ENCODE measurements at regions not wholly inside any gene's neighbourhood (a gene's known extent, or its start where the extent isn't known, plus 50 kb on each side); places are given as distances from the start of the nearest gene placed in this dataset.

DNA sequence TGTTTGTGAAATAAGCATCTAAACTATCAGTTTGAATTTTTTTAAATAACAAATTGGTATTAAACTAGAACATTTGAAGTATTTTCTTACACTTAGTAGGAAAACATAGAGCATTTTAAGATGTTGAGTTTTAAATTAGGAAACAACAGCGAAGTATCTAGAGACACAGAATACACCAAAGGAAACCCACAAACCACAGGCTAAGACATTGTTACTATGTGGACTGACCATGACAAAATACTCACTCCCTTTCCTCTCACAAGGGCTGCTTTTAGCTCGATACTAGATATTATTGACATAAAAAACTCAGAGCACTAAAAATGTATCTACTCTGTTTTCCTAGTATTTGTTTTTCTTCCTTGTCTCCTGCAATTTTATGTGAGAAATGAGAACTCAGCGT, 266.0 kb upstream of the CITED2 start:
- Histone ChIP-seq H3K9me1 (ENCODE audit: control insufficient read depth, insufficient read depth, low read length) (no peaks in the 10 kb centered on the region), H3K4me3 (no peak overlapping the region), H2AFZ (ENCODE audit: low read depth, low read length) (no peak overlapping the region), H3K27me3 (ENCODE audit: control insufficient read depth in 2 of 2, insufficient read depth in 2 of 2, low read length in 2 of 2) (no peaks in the 10 kb centered on the region), H3K79me2 (ENCODE audit: control insufficient read depth, insufficient read depth, low read length) (no peaks in the 10 kb centered on the region), H3K4me2 (ENCODE audit: insufficient read depth, low read length) (no peak overlapping the region), H3K4me1 (replicated peaks in 1 of 2; ENCODE audit: control insufficient read depth in 2 of 2, insufficient read depth in 2 of 2, low read length in 2 of 2) (peaks cover 5 to 30% of the 10 kb centered on the region in 2 experiments; a peak in 4 of 5 replicates), H3K9ac (ENCODE audit: insufficient read depth in 1 of 2, low read depth in 2 of 2, low read length in 2 of 2) (no peak overlapping the region), H3K9me3 (replicated peaks; ENCODE audit: control insufficient read depth, insufficient read depth, low read depth, low read length) (no peaks in the 10 kb centered on the region), H3K27ac (ENCODE audit: extremely low read depth, low read depth, low read length) (no peak overlapping the region), H4K20me1 (replicated peaks; ENCODE audit: control insufficient read depth, insufficient read depth, low read length) (no peaks in the 10 kb centered on the region), H3K36me3 (ENCODE audit: control insufficient read depth, insufficient read depth, low read length) (no peaks in the 10 kb centered on the region)
- 77% methylated on average over 3 of the region's 3 CpGs for WGBS (ENCODE audit: insufficient coverage, low coverage, missing lambda C conversion rate)
- ChIA-PET POLR2A (no interaction called here), CTCF (ENCODE audit: low intra/inter-chr PET ratio) (no interaction called here)
- intact Hi-C loops (cut with micrococcal nuclease) (no loop called here), in situ Hi-C loops (cut with MboI) (no loop called here)
- BruUV-seq (replicated peaks): no TSS peak
- no peak for DNase-seq (ENCODE audit: extremely low read depth in 1 of 4, low spot score in 3 of 4)
- no peak for FAIRE-seq
- ATAC-seq: no peak
- TF ChIP-seq RBM14 (IDR thresholded peaks at IDR 0.05; ENCODE audit: borderline replicate concordance, insufficient read depth, low read depth, low read length) (no peak), KDM2B (CRISPR knock-in tag; IDR thresholded peaks at IDR 0.05) (no peak), KDM1A (IDR thresholded peaks at IDR 0.05) (no peak), SRSF1 (IDR thresholded peaks at IDR 0.05; ENCODE audit: low read depth, low read length) (no peak), ZNF212 (CRISPR knock-in tag; IDR thresholded peaks at IDR 0.05) (no peak), ETV6 (IDR thresholded peaks at IDR 0.05; ENCODE audit: borderline replicate concordance in 1 of 2, low read depth in 2 of 2, low read length in 1 of 2) (no peak), ETV6 (CRISPR knock-in tag; IDR thresholded peaks at IDR 0.05; ENCODE audit: borderline replicate concordance) (no peak), DPF2 (IDR thresholded peaks at IDR 0.05) (no peak), CHD2 (IDR thresholded peaks at IDR 0.05; ENCODE audit: low read depth, low read length) (no peak)
- TF ChIP-seq, protein P1, sequence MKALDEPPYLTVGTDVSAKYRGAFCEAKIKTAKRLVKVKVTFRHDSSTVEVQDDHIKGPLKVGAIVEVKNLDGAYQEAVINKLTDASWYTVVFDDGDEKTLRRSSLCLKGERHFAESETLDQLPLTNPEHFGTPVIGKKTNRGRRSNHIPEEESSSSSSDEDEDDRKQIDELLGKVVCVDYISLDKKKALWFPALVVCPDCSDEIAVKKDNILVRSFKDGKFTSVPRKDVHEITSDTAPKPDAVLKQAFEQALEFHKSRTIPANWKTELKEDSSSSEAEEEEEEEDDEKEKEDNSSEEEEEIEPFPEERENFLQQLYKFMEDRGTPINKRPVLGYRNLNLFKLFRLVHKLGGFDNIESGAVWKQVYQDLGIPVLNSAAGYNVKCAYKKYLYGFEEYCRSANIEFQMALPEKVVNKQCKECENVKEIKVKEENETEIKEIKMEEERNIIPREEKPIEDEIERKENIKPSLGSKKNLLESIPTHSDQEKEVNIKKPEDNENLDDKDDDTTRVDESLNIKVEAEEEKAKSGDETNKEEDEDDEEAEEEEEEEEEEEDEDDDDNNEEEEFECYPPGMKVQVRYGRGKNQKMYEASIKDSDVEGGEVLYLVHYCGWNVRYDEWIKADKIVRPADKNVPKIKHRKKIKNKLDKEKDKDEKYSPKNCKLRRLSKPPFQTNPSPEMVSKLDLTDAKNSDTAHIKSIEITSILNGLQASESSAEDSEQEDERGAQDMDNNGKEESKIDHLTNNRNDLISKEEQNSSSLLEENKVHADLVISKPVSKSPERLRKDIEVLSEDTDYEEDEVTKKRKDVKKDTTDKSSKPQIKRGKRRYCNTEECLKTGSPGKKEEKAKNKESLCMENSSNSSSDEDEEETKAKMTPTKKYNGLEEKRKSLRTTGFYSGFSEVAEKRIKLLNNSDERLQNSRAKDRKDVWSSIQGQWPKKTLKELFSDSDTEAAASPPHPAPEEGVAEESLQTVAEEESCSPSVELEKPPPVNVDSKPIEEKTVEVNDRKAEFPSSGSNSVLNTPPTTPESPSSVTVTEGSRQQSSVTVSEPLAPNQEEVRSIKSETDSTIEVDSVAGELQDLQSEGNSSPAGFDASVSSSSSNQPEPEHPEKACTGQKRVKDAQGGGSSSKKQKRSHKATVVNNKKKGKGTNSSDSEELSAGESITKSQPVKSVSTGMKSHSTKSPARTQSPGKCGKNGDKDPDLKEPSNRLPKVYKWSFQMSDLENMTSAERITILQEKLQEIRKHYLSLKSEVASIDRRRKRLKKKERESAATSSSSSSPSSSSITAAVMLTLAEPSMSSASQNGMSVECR (CRISPR knock-in tag; IDR thresholded peaks at IDR 0.05): no peak
- TF ChIP-seq, protein P2, sequence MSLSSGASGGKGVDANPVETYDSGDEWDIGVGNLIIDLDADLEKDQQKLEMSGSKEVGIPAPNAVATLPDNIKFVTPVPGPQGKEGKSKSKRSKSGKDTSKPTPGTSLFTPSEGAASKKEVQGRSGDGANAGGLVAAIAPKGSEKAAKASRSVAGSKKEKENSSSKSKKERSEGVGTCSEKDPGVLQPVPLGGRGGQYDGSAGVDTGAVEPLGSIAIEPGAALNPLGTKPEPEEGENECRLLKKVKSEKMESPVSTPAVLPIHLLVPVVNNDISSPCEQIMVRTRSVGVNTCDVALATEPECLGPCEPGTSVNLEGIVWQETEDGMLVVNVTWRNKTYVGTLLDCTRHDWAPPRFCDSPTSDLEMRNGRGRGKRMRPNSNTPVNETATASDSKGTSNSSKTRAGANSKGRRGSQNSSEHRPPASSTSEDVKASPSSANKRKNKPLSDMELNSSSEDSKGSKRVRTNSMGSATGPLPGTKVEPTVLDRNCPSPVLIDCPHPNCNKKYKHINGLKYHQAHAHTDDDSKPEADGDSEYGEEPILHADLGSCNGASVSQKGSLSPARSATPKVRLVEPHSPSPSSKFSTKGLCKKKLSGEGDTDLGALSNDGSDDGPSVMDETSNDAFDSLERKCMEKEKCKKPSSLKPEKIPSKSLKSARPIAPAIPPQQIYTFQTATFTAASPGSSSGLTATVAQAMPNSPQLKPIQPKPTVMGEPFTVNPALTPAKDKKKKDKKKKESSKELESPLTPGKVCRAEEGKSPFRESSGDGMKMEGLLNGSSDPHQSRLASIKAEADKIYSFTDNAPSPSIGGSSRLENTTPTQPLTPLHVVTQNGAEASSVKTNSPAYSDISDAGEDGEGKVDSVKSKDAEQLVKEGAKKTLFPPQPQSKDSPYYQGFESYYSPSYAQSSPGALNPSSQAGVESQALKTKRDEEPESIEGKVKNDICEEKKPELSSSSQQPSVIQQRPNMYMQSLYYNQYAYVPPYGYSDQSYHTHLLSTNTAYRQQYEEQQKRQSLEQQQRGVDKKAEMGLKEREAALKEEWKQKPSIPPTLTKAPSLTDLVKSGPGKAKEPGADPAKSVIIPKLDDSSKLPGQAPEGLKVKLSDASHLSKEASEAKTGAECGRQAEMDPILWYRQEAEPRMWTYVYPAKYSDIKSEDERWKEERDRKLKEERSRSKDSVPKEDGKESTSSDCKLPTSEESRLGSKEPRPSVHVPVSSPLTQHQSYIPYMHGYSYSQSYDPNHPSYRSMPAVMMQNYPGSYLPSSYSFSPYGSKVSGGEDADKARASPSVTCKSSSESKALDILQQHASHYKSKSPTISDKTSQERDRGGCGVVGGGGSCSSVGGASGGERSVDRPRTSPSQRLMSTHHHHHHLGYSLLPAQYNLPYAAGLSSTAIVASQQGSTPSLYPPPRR (CRISPR knock-in tag; IDR thresholded peaks at IDR 0.05; ENCODE audit: borderline replicate concordance): no peak
- TF ChIP-seq, protein P3, sequence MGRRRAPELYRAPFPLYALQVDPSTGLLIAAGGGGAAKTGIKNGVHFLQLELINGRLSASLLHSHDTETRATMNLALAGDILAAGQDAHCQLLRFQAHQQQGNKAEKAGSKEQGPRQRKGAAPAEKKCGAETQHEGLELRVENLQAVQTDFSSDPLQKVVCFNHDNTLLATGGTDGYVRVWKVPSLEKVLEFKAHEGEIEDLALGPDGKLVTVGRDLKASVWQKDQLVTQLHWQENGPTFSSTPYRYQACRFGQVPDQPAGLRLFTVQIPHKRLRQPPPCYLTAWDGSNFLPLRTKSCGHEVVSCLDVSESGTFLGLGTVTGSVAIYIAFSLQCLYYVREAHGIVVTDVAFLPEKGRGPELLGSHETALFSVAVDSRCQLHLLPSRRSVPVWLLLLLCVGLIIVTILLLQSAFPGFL (CRISPR knock-in tag; IDR thresholded peaks at IDR 0.05): no peak

Data from K562 (cell line).